ENCODE measurements at regions not wholly inside any gene's neighbourhood (a gene's known extent, or its start where the extent isn't known, plus 50 kb on each side); places are given as distances from the start of the nearest gene placed in this dataset.
A peak's percentile ranks its signal among the peaks of the same experiment; 100 is the strongest.
"Not testable (repeated sequence)": the region's sequence is repeated elsewhere in the genome, so short reads cannot be mapped to it uniquely, and the experiment has no call there.

GRCh38 chr6:137933696-137934095 is 66.6 kb downstream of the TNFAIP3 start:
- no peak for DNase-seq
- no peaks in the 10 kb centered on the region for H3K36me3 ChIP-seq (ENCODE audit: control insufficient read depth, insufficient read depth, low read length)
- no peaks in the 10 kb centered on the region for H3K4me1 ChIP-seq (ENCODE audit: control insufficient read depth, insufficient read depth, low read length)
- no peak overlapping the region for H3K4me3 ChIP-seq (ENCODE audit: low read length)
- peaks cover 9% of the 10 kb centered on the region for H3K9me3 ChIP-seq (ENCODE audit: control insufficient read depth, low read depth, low read length)
- no CpG with 5 or more reads among the region's 3 CpGs for WGBS (ENCODE audit: insufficient coverage, low lambda C conversion rate)
- H3K27ac ChIP-seq (ENCODE audit: low read length) = no peak overlapping the region
- H3K27me3 ChIP-seq (ENCODE audit: control insufficient read depth, insufficient read depth, low read length) = no peaks in the 10 kb centered on the region

GRCh38 chr6:137936798-137937197 is 69.7 kb downstream of the TNFAIP3 start:
- Histone ChIP-seq H3K36me3 (ENCODE audit: control insufficient read depth, insufficient read depth, low read length) (no peaks in the 10 kb centered on the region), H3K4me1 (ENCODE audit: control insufficient read depth, insufficient read depth, low read length) (no peaks in the 10 kb centered on the region), H3K9me3 (ENCODE audit: control insufficient read depth, low read depth, low read length) (peaks cover 11% of the 10 kb centered on the region), H3K4me3 (ENCODE audit: low read length) (no peak overlapping the region), H3K27me3 (ENCODE audit: control insufficient read depth, insufficient read depth, low read length) (no peaks in the 10 kb centered on the region), H3K27ac (ENCODE audit: low read length) (no peak overlapping the region)
- DNase-seq = no peak

GRCh38 chr6:137937834-137938233 is 70.8 kb downstream of the TNFAIP3 start:
- Histone ChIP-seq H3K36me3 (ENCODE audit: control insufficient read depth, insufficient read depth, low read length) (no peaks in the 10 kb centered on the region), H3K27me3 (ENCODE audit: control insufficient read depth, insufficient read depth, low read length) (no peaks in the 10 kb centered on the region), H3K4me3 (ENCODE audit: low read length) (no peak overlapping the region), H3K27ac (ENCODE audit: low read length) (no peak overlapping the region), H3K9me3 (ENCODE audit: control insufficient read depth, low read depth, low read length) (peaks cover 11% of the 10 kb centered on the region), H3K4me1 (ENCODE audit: control insufficient read depth, insufficient read depth, low read length) (no peaks in the 10 kb centered on the region)
- no peak for DNase-seq

- peaks cover 11% of the 10 kb centered on the region for H3K9me3 ChIP-seq (ENCODE audit: control insufficient read depth, low read depth, low read length)
- no peak overlapping the region for H3K27ac ChIP-seq (ENCODE audit: low read length)
- H3K36me3 ChIP-seq (ENCODE audit: control insufficient read depth, insufficient read depth, low read length) = no peaks in the 10 kb centered on the region
- no peak overlapping the region for H3K4me3 ChIP-seq (ENCODE audit: low read length)
- WGBS (ENCODE audit: insufficient coverage, low lambda C conversion rate) = no CpG with 5 or more reads among the region's 1 CpG
- H3K27me3 ChIP-seq (ENCODE audit: control insufficient read depth, insufficient read depth, low read length) = no peaks in the 10 kb centered on the region
- H3K4me1 ChIP-seq (ENCODE audit: control insufficient read depth, insufficient read depth, low read length) = no peaks in the 10 kb centered on the region
- DNase-seq = no peak
These were observed 71.8 kb downstream of the TNFAIP3 start for GRCh38 chr6:137938770-137939379.

GRCh38 chr6:137941995-137942394 is 74.9 kb downstream of the TNFAIP3 start:
- Histone ChIP-seq H3K36me3 (ENCODE audit: control insufficient read depth, insufficient read depth, low read length) (no peaks in the 10 kb centered on the region), H3K4me3 (ENCODE audit: low read length) (no peak overlapping the region), H3K27ac (ENCODE audit: low read length) (no peak overlapping the region), H3K4me1 (ENCODE audit: control insufficient read depth, insufficient read depth, low read length) (no peaks in the 10 kb centered on the region), H3K27me3 (ENCODE audit: control insufficient read depth, insufficient read depth, low read length) (no peaks in the 10 kb centered on the region), H3K9me3 (ENCODE audit: control insufficient read depth, low read depth, low read length) (peaks cover 5% of the 10 kb centered on the region)
- no CpG with 5 or more reads among the region's 2 CpGs for WGBS (ENCODE audit: insufficient coverage, low lambda C conversion rate)
- no peak for DNase-seq

GRCh38 chr6:137942736-137943135 is 75.7 kb downstream of the TNFAIP3 start:
- H3K36me3 ChIP-seq (ENCODE audit: control insufficient read depth, insufficient read depth, low read length) = no peaks in the 10 kb centered on the region
- H3K4me1 ChIP-seq (ENCODE audit: control insufficient read depth, insufficient read depth, low read length) = no peaks in the 10 kb centered on the region
- no peak for DNase-seq
- H3K27me3 ChIP-seq (ENCODE audit: control insufficient read depth, insufficient read depth, low read length) = no peaks in the 10 kb centered on the region
- peaks cover 5% of the 10 kb centered on the region for H3K9me3 ChIP-seq (ENCODE audit: control insufficient read depth, low read depth, low read length)
- H3K27ac ChIP-seq (ENCODE audit: low read length) = no peak overlapping the region
- no peak overlapping the region for H3K4me3 ChIP-seq (ENCODE audit: low read length)

GRCh38 chr6:137944381-137944780 is 77.3 kb downstream of the TNFAIP3 start:
- not testable (repeated sequence) for H3K4me3 ChIP-seq (ENCODE audit: low read length); H3K27me3 ChIP-seq (ENCODE audit: control insufficient read depth, insufficient read depth, low read length); DNase-seq

GRCh38 chr6:137944793-137945498 is 77.9 kb downstream of the TNFAIP3 start:
- Histone ChIP-seq H3K27me3 (ENCODE audit: control insufficient read depth, insufficient read depth, low read length) (no peaks in the 10 kb centered on the region), H3K9me3 (ENCODE audit: control insufficient read depth, low read depth, low read length) (no peaks in the 10 kb centered on the region), H3K36me3 (ENCODE audit: control insufficient read depth, insufficient read depth, low read length) (no peaks in the 10 kb centered on the region), H3K4me3 (ENCODE audit: low read length) (no peak overlapping the region), H3K4me1 (ENCODE audit: control insufficient read depth, insufficient read depth, low read length) (no peaks in the 10 kb centered on the region), H3K27ac (ENCODE audit: low read length) (no peak overlapping the region)
- WGBS (ENCODE audit: insufficient coverage, low lambda C conversion rate) = 80% methylated on average over 3 of the region's 6 CpGs
- peak in 1 of 2 donors; percentile 41 for DNase-seq

More at GRCh38 chr6:137944381-137944780, 77.3 kb downstream of the TNFAIP3 start:
- not testable (repeated sequence) for H3K9me3 ChIP-seq (ENCODE audit: control insufficient read depth, low read depth, low read length); H3K27ac ChIP-seq (ENCODE audit: low read length); H3K4me1 ChIP-seq (ENCODE audit: control insufficient read depth, insufficient read depth, low read length); H3K36me3 ChIP-seq (ENCODE audit: control insufficient read depth, insufficient read depth, low read length)
- no CpG with 5 or more reads among the region's 3 CpGs for WGBS (ENCODE audit: insufficient coverage, low lambda C conversion rate)

GRCh38 chr6:137949686-137950390 is 82.8 kb downstream of the TNFAIP3 start:
- Histone ChIP-seq H3K9me3 (ENCODE audit: control insufficient read depth, low read depth, low read length) (no peaks in the 10 kb centered on the region), H3K36me3 (ENCODE audit: control insufficient read depth, insufficient read depth, low read length) (no peaks in the 10 kb centered on the region), H3K4me3 (ENCODE audit: low read length) (no peak overlapping the region), H3K4me1 (ENCODE audit: control insufficient read depth, insufficient read depth, low read length) (peaks cover 6% of the 10 kb centered on the region), H3K27ac (ENCODE audit: low read length) (peak overlapping the region; percentile 5), H3K27me3 (ENCODE audit: control insufficient read depth, insufficient read depth, low read length) (no peaks in the 10 kb centered on the region)
- 83% methylated on average over 1 of the region's 1 CpG for WGBS (ENCODE audit: insufficient coverage, low lambda C conversion rate)
- DNase-seq = peak; percentile 67 to 88

- Histone ChIP-seq H3K4me1 (ENCODE audit: control insufficient read depth, insufficient read depth, low read length) (peaks cover 6% of the 10 kb centered on the region), H3K36me3 (ENCODE audit: control insufficient read depth, insufficient read depth, low read length) (no peaks in the 10 kb centered on the region), H3K4me3 (ENCODE audit: low read length) (no peak overlapping the region), H3K9me3 (ENCODE audit: control insufficient read depth, low read depth, low read length) (no peaks in the 10 kb centered on the region), H3K27me3 (ENCODE audit: control insufficient read depth, insufficient read depth, low read length) (no peaks in the 10 kb centered on the region), H3K27ac (ENCODE audit: low read length) (no peak overlapping the region)
- no CpG with 5 or more reads among the region's 7 CpGs for WGBS (ENCODE audit: insufficient coverage, low lambda C conversion rate)
- DNase-seq = no peak
These were observed 83.5 kb downstream of the TNFAIP3 start for GRCh38 chr6:137950581-137950980.
